ENCODE measurements at regions not wholly inside any gene's neighbourhood (a gene's known extent, or its start where the extent isn't known, plus 50 kb on each side); places are given as distances from the start of the nearest gene placed in this dataset.
A peak's percentile ranks its signal among the peaks of the same experiment; 100 is the strongest.

GRCh38 chr3:168272343-168272985 is 176.7 kb upstream of the GOLIM4 start:
- Mint-ChIP-seq H3K4me1 (peaks cover 39% of the 10 kb centered on the region), H3K27ac (peak overlapping the region; percentile 8; the same call in 1 of the 2 replicates), H3K36me3 (ENCODE audit: low read depth) (peaks cover 18% of the 10 kb centered on the region), H3K4me3 (peak overlapping the region; percentile 9; the same call in 2 of the 3 replicates), H3K9me3 (peaks cover 8% of the 10 kb centered on the region; the same call in 2 of the 3 replicates), H3K27me3 (ENCODE audit: insufficient read depth, low read depth, poor library complexity) (peaks cover 6% of the 10 kb centered on the region)
- DNase-seq (ENCODE audit: low spot score) (peak; percentile 54), ATAC-seq (peak; percentile 86)
- Histone ChIP-seq H3K4me3 (no peak overlapping the region), H4K20me1 (replicated peaks; ENCODE audit: insufficient read depth) (no peaks in the 10 kb centered on the region), H3K9me2 (ENCODE audit: insufficient read depth) (no peaks in the 10 kb centered on the region; the same call in 1 of the 2 replicates), H3K4me1 (ENCODE audit: insufficient read depth) (peaks cover 9% of the 10 kb centered on the region), H3K4me2 (peak overlapping the region; percentile 11; the same call in 1 of the 2 replicates), H3K27me3 (ENCODE audit: insufficient read depth) (no peaks in the 10 kb centered on the region), H3K27ac (ENCODE audit: low read depth) (no peak overlapping the region), H2AFZ (no peak overlapping the region), H3F3A (replicated peaks; ENCODE audit: low read depth) (no peaks in the 10 kb centered on the region), H3K36me3 (ENCODE audit: insufficient read depth) (no peaks in the 10 kb centered on the region), H3K79me2 (replicated peaks; ENCODE audit: insufficient read depth) (no peaks in the 10 kb centered on the region)
- TF ChIP-seq CTCF (conservative IDR thresholded peaks at IDR 0.05; ENCODE audit: low read depth in 2 of 2) (no peak), EZH2phosphoT487 (IDR thresholded peaks at IDR 0.05; ENCODE audit: unreplicated experiment) (no peak), STAT1 (IDR thresholded peaks at IDR 0.05; ENCODE audit: unreplicated experiment) (no peak), CREB1 (CRISPR knock-in tag; IDR thresholded peaks at IDR 0.05; ENCODE audit: low read depth) (peak; percentile 60), NANOG (IDR thresholded peaks at IDR 0.05; ENCODE audit: borderline replicate concordance) (peak; percentile 12; the same call in 1 of the 2 replicates), POLR2AphosphoS5 (IDR thresholded peaks at IDR 0.05; ENCODE audit: low read depth) (peak; percentile 43; the same call in 1 of the 2 replicates)
- TF ChIP-seq, protein P1, sequence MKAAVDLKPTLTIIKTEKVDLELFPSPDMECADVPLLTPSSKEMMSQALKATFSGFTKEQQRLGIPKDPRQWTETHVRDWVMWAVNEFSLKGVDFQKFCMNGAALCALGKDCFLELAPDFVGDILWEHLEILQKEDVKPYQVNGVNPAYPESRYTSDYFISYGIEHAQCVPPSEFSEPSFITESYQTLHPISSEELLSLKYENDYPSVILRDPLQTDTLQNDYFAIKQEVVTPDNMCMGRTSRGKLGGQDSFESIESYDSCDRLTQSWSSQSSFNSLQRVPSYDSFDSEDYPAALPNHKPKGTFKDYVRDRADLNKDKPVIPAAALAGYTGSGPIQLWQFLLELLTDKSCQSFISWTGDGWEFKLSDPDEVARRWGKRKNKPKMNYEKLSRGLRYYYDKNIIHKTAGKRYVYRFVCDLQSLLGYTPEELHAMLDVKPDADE (IDR thresholded peaks at IDR 0.05) = no peak
- TF ChIP-seq, protein P2, sequence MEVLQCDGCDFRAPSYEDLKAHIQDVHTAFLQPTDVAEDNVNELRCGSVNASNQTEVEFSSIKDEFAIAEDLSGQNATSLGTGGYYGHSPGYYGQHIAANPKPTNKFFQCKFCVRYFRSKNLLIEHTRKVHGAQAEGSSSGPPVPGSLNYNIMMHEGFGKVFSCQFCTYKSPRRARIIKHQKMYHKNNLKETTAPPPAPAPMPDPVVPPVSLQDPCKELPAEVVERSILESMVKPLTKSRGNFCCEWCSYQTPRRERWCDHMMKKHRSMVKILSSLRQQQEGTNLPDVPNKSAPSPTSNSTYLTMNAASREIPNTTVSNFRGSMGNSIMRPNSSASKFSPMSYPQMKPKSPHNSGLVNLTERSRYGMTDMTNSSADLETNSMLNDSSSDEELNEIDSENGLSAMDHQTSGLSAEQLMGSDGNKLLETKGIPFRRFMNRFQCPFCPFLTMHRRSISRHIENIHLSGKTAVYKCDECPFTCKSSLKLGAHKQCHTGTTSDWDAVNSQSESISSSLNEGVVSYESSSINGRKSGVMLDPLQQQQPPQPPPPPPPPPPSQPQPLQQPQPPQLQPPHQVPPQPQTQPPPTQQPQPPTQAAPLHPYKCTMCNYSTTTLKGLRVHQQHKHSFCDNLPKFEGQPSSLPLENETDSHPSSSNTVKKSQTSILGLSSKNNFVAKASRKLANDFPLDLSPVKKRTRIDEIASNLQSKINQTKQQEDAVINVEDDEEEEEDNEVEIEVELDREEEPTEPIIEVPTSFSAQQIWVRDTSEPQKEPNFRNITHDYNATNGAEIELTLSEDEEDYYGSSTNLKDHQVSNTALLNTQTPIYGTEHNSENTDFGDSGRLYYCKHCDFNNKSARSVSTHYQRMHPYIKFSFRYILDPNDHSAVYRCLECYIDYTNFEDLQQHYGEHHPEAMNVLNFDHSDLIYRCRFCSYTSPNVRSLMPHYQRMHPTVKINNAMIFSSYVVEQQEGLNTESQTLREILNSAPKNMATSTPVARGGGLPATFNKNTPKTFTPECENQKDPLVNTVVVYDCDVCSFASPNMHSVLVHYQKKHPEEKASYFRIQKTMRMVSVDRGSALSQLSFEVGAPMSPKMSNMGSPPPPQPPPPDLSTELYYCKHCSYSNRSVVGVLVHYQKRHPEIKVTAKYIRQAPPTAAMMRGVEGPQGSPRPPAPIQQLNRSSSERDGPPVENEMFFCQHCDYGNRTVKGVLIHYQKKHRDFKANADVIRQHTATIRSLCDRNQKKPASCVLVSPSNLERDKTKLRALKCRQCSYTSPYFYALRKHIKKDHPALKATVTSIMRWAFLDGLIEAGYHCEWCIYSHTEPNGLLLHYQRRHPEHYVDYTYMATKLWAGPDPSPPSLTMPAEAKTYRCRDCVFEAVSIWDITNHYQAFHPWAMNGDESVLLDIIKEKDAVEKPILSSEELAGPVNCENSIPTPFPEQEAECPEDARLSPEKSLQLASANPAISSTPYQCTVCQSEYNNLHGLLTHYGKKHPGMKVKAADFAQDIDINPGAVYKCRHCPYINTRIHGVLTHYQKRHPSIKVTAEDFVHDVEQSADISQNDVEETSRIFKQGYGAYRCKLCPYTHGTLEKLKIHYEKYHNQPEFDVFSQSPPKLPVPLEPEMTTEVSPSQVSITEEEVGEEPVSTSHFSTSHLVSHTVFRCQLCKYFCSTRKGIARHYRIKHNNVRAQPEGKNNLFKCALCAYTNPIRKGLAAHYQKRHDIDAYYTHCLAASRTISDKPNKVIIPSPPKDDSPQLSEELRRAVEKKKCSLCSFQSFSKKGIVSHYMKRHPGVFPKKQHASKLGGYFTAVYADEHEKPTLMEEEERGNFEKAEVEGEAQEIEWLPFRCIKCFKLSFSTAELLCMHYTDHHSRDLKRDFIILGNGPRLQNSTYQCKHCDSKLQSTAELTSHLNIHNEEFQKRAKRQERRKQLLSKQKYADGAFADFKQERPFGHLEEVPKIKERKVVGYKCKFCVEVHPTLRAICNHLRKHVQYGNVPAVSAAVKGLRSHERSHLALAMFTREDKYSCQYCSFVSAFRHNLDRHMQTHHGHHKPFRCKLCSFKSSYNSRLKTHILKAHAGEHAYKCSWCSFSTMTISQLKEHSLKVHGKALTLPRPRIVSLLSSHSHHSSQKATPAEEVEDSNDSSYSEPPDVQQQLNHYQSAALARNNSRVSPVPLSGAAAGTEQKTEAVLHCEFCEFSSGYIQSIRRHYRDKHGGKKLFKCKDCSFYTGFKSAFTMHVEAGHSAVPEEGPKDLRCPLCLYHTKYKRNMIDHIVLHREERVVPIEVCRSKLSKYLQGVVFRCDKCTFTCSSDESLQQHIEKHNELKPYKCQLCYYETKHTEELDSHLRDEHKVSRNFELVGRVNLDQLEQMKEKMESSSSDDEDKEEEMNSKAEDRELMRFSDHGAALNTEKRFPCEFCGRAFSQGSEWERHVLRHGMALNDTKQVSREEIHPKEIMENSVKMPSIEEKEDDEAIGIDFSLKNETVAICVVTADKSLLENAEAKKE (CRISPR knock-in tag; IDR thresholded peaks at IDR 0.05) = peak; percentile 63

Data from GM23338 (cell line).